ENCODE measurements at regions not wholly inside any gene's neighbourhood (a gene's known extent, or its start where the extent isn't known, plus 50 kb on each side); places are given as distances from the start of the nearest gene placed in this dataset.

GRCh38 chr5:152642880-152643279 lies 237.8 kb upstream of the NMUR2 start:
- TF ChIP-seq CTCF (IDR thresholded peaks at IDR 0.05) (no peak), POLR2A (IDR thresholded peaks at IDR 0.05) (no peak)
